H9 (cell line): ENCODE measurements at regions not wholly inside any gene's neighbourhood (a gene's known extent, or its start where the extent isn't known, plus 50 kb on each side); places are given as distances from the start of the nearest gene placed in this dataset.

Experiments
- DNase-seq: peaks from one replicate; pipeline ENCODE4 v3.0.0-alpha.2; 2017
- H2AFZ ChIP-seq: one replicate; pipeline ENCODE4 v1.6.1; 2013; ENCODE audit warnings: mild to moderate bottlenecking, low read length, control low read depth, moderate library complexity
- H2AK5ac ChIP-seq: 2 replicates; pipeline ENCODE4 v1.6.1; 2013; ENCODE audit warnings: low read length, control low read depth, mixed read lengths; ENCODE audit not compliant: insufficient read length
- H2BK120ac ChIP-seq: one replicate; pipeline ENCODE4 v1.6.1; 2013; ENCODE audit warnings: low read depth, mild to moderate bottlenecking, low read length, control low read depth, inconsistent platforms; ENCODE audit not compliant: poor library complexity, severe bottlenecking
- H2BK12ac ChIP-seq: 2 replicates; pipeline ENCODE4 v1.6.1; 2013; ENCODE audit warnings: low read length, control low read depth, mixed read lengths, low read depth; ENCODE audit not compliant: insufficient read length
- H2BK15ac ChIP-seq: 2 replicates; pipeline ENCODE4 v1.6.1; 2013; ENCODE audit warnings: low read depth, low read length, control low read depth
- H2BK20ac ChIP-seq: one replicate; pipeline ENCODE4 v1.6.1; 2013; ENCODE audit warnings: low read depth, mild to moderate bottlenecking, low read length, control low read depth, inconsistent platforms; ENCODE audit not compliant: poor library complexity, severe bottlenecking
- H2BK5ac ChIP-seq: 2 replicates; pipeline ENCODE4 v1.6.1; 2013; ENCODE audit warnings: low read length, control low read depth, mixed read lengths; ENCODE audit not compliant: insufficient read length
- H3K14ac ChIP-seq: 2 replicates; pipeline ENCODE4 v1.6.1; 2013; ENCODE audit warnings: low read length, control low read depth; ENCODE audit not compliant: insufficient read depth
- H3K18ac ChIP-seq: 2 replicates; pipeline ENCODE4 v1.6.1; 2013; ENCODE audit warnings: low read depth, mild to moderate bottlenecking, mixed read lengths, low read length, control low read depth; ENCODE audit not compliant: insufficient read length
- H3K23ac ChIP-seq: 2 replicates; pipeline ENCODE4 v1.6.1; 2013; ENCODE audit warnings: low read length, control low read depth, mixed read lengths, low read depth; ENCODE audit not compliant: insufficient read length
- H3K23me2 ChIP-seq: 2 replicates; pipeline ENCODE4 v1.6.1; 2013; ENCODE audit warnings: low read depth, mild to moderate bottlenecking, mixed read lengths, low read length, control low read depth; ENCODE audit not compliant: insufficient read length, poor library complexity, severe bottlenecking
- H3K27ac ChIP-seq: 2 replicates; pipeline ENCODE4 v1.5.1; 2013; ENCODE audit warnings: low read length, control low read depth, mixed read lengths, low read depth; ENCODE audit not compliant: insufficient read length
- H3K27me3 ChIP-seq: 2 replicates; pipeline ENCODE4 v1.6.1; 2013; ENCODE audit warnings: low read length, control low read depth, inconsistent platforms; ENCODE audit not compliant: insufficient read depth
- H3K4ac ChIP-seq: 2 replicates; pipeline ENCODE4 v1.6.1; 2013; ENCODE audit warnings: low read depth, mild to moderate bottlenecking, control low read depth, inconsistent platforms, low read length, moderate library complexity
- H3K4me1 ChIP-seq: 2 replicates; pipeline ENCODE4 v1.6.1; 2013; ENCODE audit warnings: low read length, control low read depth, inconsistent platforms; ENCODE audit not compliant: insufficient read depth
- H3K4me2 ChIP-seq: 2 replicates; pipeline ENCODE4 v1.6.1; 2013; ENCODE audit warnings: low read length, control low read depth, mixed read lengths; ENCODE audit not compliant: insufficient read length, insufficient read depth
- H3K56ac ChIP-seq: 2 replicates; pipeline ENCODE4 v1.6.1; 2013; ENCODE audit warnings: low read depth, mild to moderate bottlenecking, mixed read lengths, low read length, control low read depth; ENCODE audit not compliant: insufficient read length
- H3K79me1 ChIP-seq: 2 replicates; pipeline ENCODE4 v1.6.1; 2013; ENCODE audit warnings: low read depth, mild to moderate bottlenecking, moderate library complexity, low read length, control low read depth, inconsistent platforms; ENCODE audit not compliant: insufficient read depth, poor library complexity, severe bottlenecking
- H3K79me2 ChIP-seq: 2 replicates; pipeline ENCODE4 v1.6.1; 2013; ENCODE audit warnings: low read length, control low read depth, inconsistent platforms; ENCODE audit not compliant: insufficient read depth
- H3K9ac ChIP-seq: 2 replicates; pipeline ENCODE4 v1.6.1; 2013; ENCODE audit warnings: low read length, control low read depth, mixed read lengths; ENCODE audit not compliant: insufficient read length; ENCODE audit errors: extremely low read depth
- H3K9me3 ChIP-seq: one replicate; pipeline ENCODE4 v1.6.1; 2013; ENCODE audit warnings: low read depth, low read length, inconsistent platforms; ENCODE audit not compliant: control insufficient read depth
- H3T11ph ChIP-seq: one replicate; pipeline ENCODE4 v1.6.1; 2013; ENCODE audit warnings: mild to moderate bottlenecking, low read length, control low read depth, inconsistent platforms
- H4K20me1 ChIP-seq: one replicate; pipeline ENCODE4 v1.6.1; 2013; ENCODE audit not compliant: control insufficient read depth, insufficient read length, insufficient read depth
- H4K5ac ChIP-seq: 2 replicates; pipeline ENCODE4 v1.6.1; 2013; ENCODE audit warnings: low read depth, mild to moderate bottlenecking, mixed read lengths, low read length, control low read depth; ENCODE audit not compliant: insufficient read length
- H4K8ac ChIP-seq: replicated peaks from 2 replicates; pipeline ENCODE4 v1.6.1; 2013; ENCODE audit warnings: low read length, control low read depth, mixed read lengths, low read depth; ENCODE audit not compliant: insufficient read length
- H4K91ac ChIP-seq: 2 replicates; pipeline ENCODE4 v1.6.1; 2013; ENCODE audit warnings: low read depth, mild to moderate bottlenecking, moderate library complexity, mixed read lengths, low read length, control low read depth; ENCODE audit not compliant: insufficient read length
- H3K27ac Mint-ChIP-seq, 3 experiments: 2 replicates in 2 of 3; 3 replicates in 1 of 3; pipeline ENCODE4 v1.8.0; 2020 to 2021; ENCODE audit warnings: mixed read lengths in 3 of 3, mild to moderate bottlenecking in 1 of 3, moderate library complexity in 1 of 3
- H3K27me3 Mint-ChIP-seq: 2 replicates; pipeline ENCODE4 v1.8.0; 2021; ENCODE audit warnings: low read depth, mild to moderate bottlenecking, moderate library complexity, mixed read lengths
- H3K36me3 Mint-ChIP-seq, 3 experiments: 2 replicates in 2 of 3; 3 replicates in 1 of 3; pipeline ENCODE4 v1.8.0; 2020 to 2021; ENCODE audit warnings: low read depth in 3 of 3, mixed read lengths in 3 of 3; ENCODE audit not compliant: insufficient read depth in 1 of 3
- H3K4me1 Mint-ChIP-seq, 2 experiments: 2 replicates each; pipeline ENCODE4 v1.8.0; 2020; ENCODE audit warnings: mixed read lengths in 2 of 2
- H3K4me3 Mint-ChIP-seq, 2 experiments: 2 replicates in 1 of 2; 3 replicates in 1 of 2; pipeline ENCODE4 v1.8.0; 2020 to 2021; ENCODE audit warnings: mild to moderate bottlenecking in 2 of 2, mixed read lengths in 2 of 2, moderate library complexity in 1 of 2
- H3K9me3 Mint-ChIP-seq, 2 experiments: 2 replicates in 1 of 2; 3 replicates in 1 of 2; pipeline ENCODE4 v1.8.0; 2020; ENCODE audit warnings: mild to moderate bottlenecking in 2 of 2, mixed read lengths in 2 of 2, moderate library complexity in 1 of 2
- CTCF ChIP-seq: fragments of 200-600 bp; sonication (generic); conservative IDR thresholded peaks from 3 replicates; pipeline ENCODE4 v1.8.0; 2021; ENCODE audit warnings: antibody characterized with exemption, mild to moderate bottlenecking
- WGBS: extraction: QIAGEN DNeasy Blood & Tissue Kit; methylation state at CpG from one replicate; pipeline ENCODE4 v1.1.7; 2013; ENCODE audit warnings: missing lambda C conversion rate, low lambda C conversion rate, mixed read lengths; ENCODE audit not compliant: insufficient read length; ENCODE audit errors: extremely low coverage; 5-methylcytosine and 5-hydroxymethylcytosine counted together

- Histone ChIP-seq H4K20me1 (no peaks in the 10 kb centered on the region), H3K27ac (no peak overlapping the region), H3K23ac (no peak overlapping the region), H3K23me2 (no peaks in the 10 kb centered on the region), H3K14ac (no peak overlapping the region), H3K4ac (no peak overlapping the region), H2BK15ac (no peak overlapping the region), H3K4me2 (no peak overlapping the region), H3K56ac (no peak overlapping the region), H3K9ac (no peak overlapping the region), H3T11ph (no peak overlapping the region), H3K79me1 (no peaks in the 10 kb centered on the region), H4K91ac (no peak overlapping the region), H3K4me1 (no peaks in the 10 kb centered on the region), H2BK5ac (no peak overlapping the region), H3K9me3 (no peaks in the 10 kb centered on the region), H4K5ac (no peak overlapping the region), H3K18ac (no peak overlapping the region), H2AFZ (no peak overlapping the region), H2BK20ac (no peak overlapping the region), H3K27me3 (no peaks in the 10 kb centered on the region), H3K79me2 (no peaks in the 10 kb centered on the region), H2BK12ac (no peak overlapping the region), H4K8ac (no peak overlapping the region), H2AK5ac (no peak overlapping the region), H2BK120ac (no peak overlapping the region)
- Mint-ChIP-seq H3K27ac (no peak overlapping the region), H3K4me3 (no peak overlapping the region), H3K36me3 (peaks cover 0 to 2% (median 0%) of the 10 kb centered on the region in 3 experiments; a peak in 1 of 7 replicates), H3K4me1 (peaks cover 0 to 4% of the 10 kb centered on the region in 2 experiments; a peak in 2 of 4 replicates), H3K27me3 (no peaks in the 10 kb centered on the region), H3K9me3 (peaks cover 3 to 8% of the 10 kb centered on the region in 2 experiments; a peak in 3 of 5 replicates)
- TF ChIP-seq CTCF: no peak
- DNase-seq: no peak
- no CpG with 5 or more reads among the region's 4 CpGs for WGBS
Measured at GRCh38 chr20:48064929-48065328, 279.6 kb upstream of the SULF2 start.
